ENCODE measurements at regions not wholly inside any gene's neighbourhood (a gene's known extent, or its start where the extent isn't known, plus 50 kb on each side); places are given as distances from the start of the nearest gene placed in this dataset.
"Not testable (repeated sequence)": the region's sequence is repeated elsewhere in the genome, so short reads cannot be mapped to it uniquely, and the experiment has no call there.

- not testable (repeated sequence) for H3K36me3 ChIP-seq (ENCODE audit: insufficient read depth, low read length); H3K9me3 ChIP-seq (ENCODE audit: control insufficient read depth, insufficient read depth, low read length); H3K4me1 ChIP-seq (ENCODE audit: insufficient read depth, low read length); H3K9ac ChIP-seq (ENCODE audit: low read depth, low read length)
Observed at GRCh38 chr1:188655966-188656365, 1821.7 kb downstream of the BRINP3 start.

GRCh38 chr1:188660572-188660971 lies 1817.1 kb downstream of the BRINP3 start:
- H3K36me3 ChIP-seq (ENCODE audit: insufficient read depth, low read length), result no peaks in the 10 kb centered on the region
- H3K9me3 ChIP-seq (ENCODE audit: control insufficient read depth, insufficient read depth, low read length), result no peaks in the 10 kb centered on the region
- no peaks in the 10 kb centered on the region for H3K4me1 ChIP-seq (ENCODE audit: insufficient read depth, low read length)
- no peak overlapping the region for H3K9ac ChIP-seq (ENCODE audit: low read depth, low read length)

- peaks cover 10% of the 10 kb centered on the region for H3K4me1 ChIP-seq (ENCODE audit: insufficient read depth, low read length)
- no peaks in the 10 kb centered on the region for H3K36me3 ChIP-seq (ENCODE audit: insufficient read depth, low read length)
- H3K9ac ChIP-seq (ENCODE audit: low read depth, low read length), result no peak overlapping the region
- no peaks in the 10 kb centered on the region for H3K9me3 ChIP-seq (ENCODE audit: control insufficient read depth, insufficient read depth, low read length)
Observed at GRCh38 chr1:188665477-188665876, 1812.2 kb downstream of the BRINP3 start.

GRCh38 chr1:188668083-188668482 lies 1809.6 kb downstream of the BRINP3 start:
- peaks cover 12% of the 10 kb centered on the region for H3K4me1 ChIP-seq (ENCODE audit: insufficient read depth, low read length)
- no peaks in the 10 kb centered on the region for H3K9me3 ChIP-seq (ENCODE audit: control insufficient read depth, insufficient read depth, low read length)
- no peaks in the 10 kb centered on the region for H3K36me3 ChIP-seq (ENCODE audit: insufficient read depth, low read length)
- H3K9ac ChIP-seq (ENCODE audit: low read depth, low read length), result no peak overlapping the region

GRCh38 chr1:188669728-188670382 lies 1807.8 kb downstream of the BRINP3 start:
- H3K4me1 ChIP-seq (ENCODE audit: insufficient read depth, low read length), result peaks cover 12% of the 10 kb centered on the region
- no peaks in the 10 kb centered on the region for H3K36me3 ChIP-seq (ENCODE audit: insufficient read depth, low read length)
- no peaks in the 10 kb centered on the region for H3K9me3 ChIP-seq (ENCODE audit: control insufficient read depth, insufficient read depth, low read length)
- H3K9ac ChIP-seq (ENCODE audit: low read depth, low read length), result no peak overlapping the region

- H3K36me3 ChIP-seq (ENCODE audit: insufficient read depth, low read length), result no peaks in the 10 kb centered on the region
Observed at GRCh38 chr1:188670837-188671236, 1806.8 kb downstream of the BRINP3 start.

GRCh38 chr1:188672153-188672552 lies 1805.5 kb downstream of the BRINP3 start:
- Histone ChIP-seq H3K9me3 (ENCODE audit: control insufficient read depth, insufficient read depth, low read length) (no peaks in the 10 kb centered on the region), H3K9ac (ENCODE audit: low read depth, low read length) (no peak overlapping the region), H3K4me1 (ENCODE audit: insufficient read depth, low read length) (peaks cover 12% of the 10 kb centered on the region), H3K36me3 (ENCODE audit: insufficient read depth, low read length) (no peaks in the 10 kb centered on the region)

More at GRCh38 chr1:188670837-188671236, 1806.8 kb downstream of the BRINP3 start:
- Histone ChIP-seq H3K9ac (ENCODE audit: low read depth, low read length) (no peak overlapping the region), H3K9me3 (ENCODE audit: control insufficient read depth, insufficient read depth, low read length) (no peaks in the 10 kb centered on the region), H3K4me1 (ENCODE audit: insufficient read depth, low read length) (peaks cover 12% of the 10 kb centered on the region)

- peaks cover 11% of the 10 kb centered on the region for H3K4me1 ChIP-seq (ENCODE audit: insufficient read depth, low read length)
- H3K36me3 ChIP-seq (ENCODE audit: insufficient read depth, low read length), result no peaks in the 10 kb centered on the region
- no peak overlapping the region for H3K9ac ChIP-seq (ENCODE audit: low read depth, low read length)
- H3K9me3 ChIP-seq (ENCODE audit: control insufficient read depth, insufficient read depth, low read length), result no peaks in the 10 kb centered on the region
Observed at GRCh38 chr1:188689542-188689941, 1788.1 kb downstream of the BRINP3 start.

- Histone ChIP-seq H3K4me1 (ENCODE audit: insufficient read depth, low read length) (no peaks in the 10 kb centered on the region), H3K9ac (ENCODE audit: low read depth, low read length) (no peak overlapping the region), H3K36me3 (ENCODE audit: insufficient read depth, low read length) (no peaks in the 10 kb centered on the region), H3K9me3 (ENCODE audit: control insufficient read depth, insufficient read depth, low read length) (no peaks in the 10 kb centered on the region)
Observed at GRCh38 chr1:188700116-188700515, 1777.5 kb downstream of the BRINP3 start.

GRCh38 chr1:188706742-188707141 lies 1770.9 kb downstream of the BRINP3 start:
- Histone ChIP-seq H3K9ac (ENCODE audit: low read depth, low read length) (no peak overlapping the region), H3K36me3 (ENCODE audit: insufficient read depth, low read length) (no peaks in the 10 kb centered on the region), H3K4me1 (ENCODE audit: insufficient read depth, low read length) (no peaks in the 10 kb centered on the region), H3K9me3 (ENCODE audit: control insufficient read depth, insufficient read depth, low read length) (no peaks in the 10 kb centered on the region)

- Histone ChIP-seq H3K4me1 (ENCODE audit: insufficient read depth, low read length) (no peaks in the 10 kb centered on the region), H3K9me3 (ENCODE audit: control insufficient read depth, insufficient read depth, low read length) (no peaks in the 10 kb centered on the region), H3K9ac (ENCODE audit: low read depth, low read length) (no peak overlapping the region), H3K36me3 (ENCODE audit: insufficient read depth, low read length) (no peaks in the 10 kb centered on the region)
Observed at GRCh38 chr1:188708795-188709535, 1768.7 kb downstream of the BRINP3 start.

GRCh38 chr1:188715566-188715965 lies 1762.1 kb downstream of the BRINP3 start:
- H3K9me3 ChIP-seq (ENCODE audit: control insufficient read depth, insufficient read depth, low read length), result no peaks in the 10 kb centered on the region
- no peaks in the 10 kb centered on the region for H3K4me1 ChIP-seq (ENCODE audit: insufficient read depth, low read length)
- H3K36me3 ChIP-seq (ENCODE audit: insufficient read depth, low read length), result no peaks in the 10 kb centered on the region
- H3K9ac ChIP-seq (ENCODE audit: low read depth, low read length), result no peak overlapping the region

GRCh38 chr1:188719735-188720134 lies 1757.9 kb downstream of the BRINP3 start:
- Histone ChIP-seq H3K9me3 (ENCODE audit: control insufficient read depth, insufficient read depth, low read length) (no peaks in the 10 kb centered on the region), H3K9ac (ENCODE audit: low read depth, low read length) (no peak overlapping the region), H3K36me3 (ENCODE audit: insufficient read depth, low read length) (no peaks in the 10 kb centered on the region), H3K4me1 (ENCODE audit: insufficient read depth, low read length) (no peaks in the 10 kb centered on the region)

GRCh38 chr1:188723332-188724020 lies 1754.2 kb downstream of the BRINP3 start:
- Histone ChIP-seq H3K9me3 (ENCODE audit: control insufficient read depth, insufficient read depth, low read length) (no peaks in the 10 kb centered on the region), H3K36me3 (ENCODE audit: insufficient read depth, low read length) (no peaks in the 10 kb centered on the region), H3K4me1 (ENCODE audit: insufficient read depth, low read length) (no peaks in the 10 kb centered on the region), H3K9ac (ENCODE audit: low read depth, low read length) (no peak overlapping the region)

GRCh38 chr1:188729039-188729438 lies 1748.6 kb downstream of the BRINP3 start:
- Histone ChIP-seq H3K9ac (ENCODE audit: low read depth, low read length) (no peak overlapping the region), H3K36me3 (ENCODE audit: insufficient read depth, low read length) (no peaks in the 10 kb centered on the region), H3K9me3 (ENCODE audit: control insufficient read depth, insufficient read depth, low read length) (no peaks in the 10 kb centered on the region), H3K4me1 (ENCODE audit: insufficient read depth, low read length) (no peaks in the 10 kb centered on the region)
